B cell (primary cell): ENCODE measurements at regions not wholly inside any gene's neighbourhood (a gene's known extent, or its start where the extent isn't known, plus 50 kb on each side); places are given as distances from the start of the nearest gene placed in this dataset.

Experiments
- CTCF ChIP-seq: fragments of 200-600 bp; IDR thresholded peaks from one replicate; pipeline ENCODE4 v1.8.0; 2022; ENCODE audit warnings: antibody characterized with exemption, mild to moderate bottlenecking
- EZH2 ChIP-seq: IDR thresholded peaks from 2 replicates; pipeline ENCODE4 v1.6.1; 2012; ENCODE audit warnings: borderline replicate concordance, low read depth, mild to moderate bottlenecking, moderate library complexity, low read length; ENCODE audit not compliant: insufficient read depth, poor library complexity, severe bottlenecking

- TF ChIP-seq CTCF, result no peak
- no peak for TF ChIP-seq EZH2
Observed at GRCh38 chr20:9942736-9943135, 92.1 kb upstream of the ANKEF1 start.
